Adrenal gland (tissue), 5 donors: ENCODE measurements at regions not wholly inside any gene's neighbourhood (a gene's known extent, or its start where the extent isn't known, plus 50 kb on each side); places are given as distances from the start of the nearest gene placed in this dataset.

Experiments used
- CTCF ChIP-seq, 6 experiments: fragments of 450-650 bp in 4 of 6; fragments of 200-600 bp in 2 of 6; sonication (generic) in 1 of 6; IDR thresholded peaks; 1 replicate in 5 of 6; 2 replicates in 1 of 6; pipeline versions ENCODE4 v1.5.1 to v1.8.0; 2016 to 2021; ENCODE audit warnings: antibody characterized with exemption in 6 of 6, mild to moderate bottlenecking in 2 of 6, moderate library complexity in 1 of 6
- POLR2A ChIP-seq, 2 donors: fragments of 450-650 bp; IDR thresholded peaks; one replicate each; pipeline ENCODE4 v1.6.1; 2017; ENCODE audit warnings: antibody characterized with exemption in 2 of 2, mild to moderate bottlenecking in 2 of 2, moderate library complexity in 1 of 2
- donor health status: DM: no; HTN: no; CAD: no.

- TF ChIP-seq POLR2A (IDR thresholded peaks at IDR 0.05) (no peak), CTCF (IDR thresholded peaks at IDR 0.05) (no peak)
Measured at GRCh38 chr1:60345049-60345448, 271.5 kb upstream of the C1orf87 start.
